Effector memory CD4-positive, alpha-beta T cell (primary cell): ENCODE measurements at regions not wholly inside any gene's neighbourhood (a gene's known extent, or its start where the extent isn't known, plus 50 kb on each side); places are given as distances from the start of the nearest gene placed in this dataset.

Experiments
- DNase-seq, 3 donors: peaks; one replicate each; pipeline ENCODE4 v3.0.0-alpha.2; 2020
- H3K27ac ChIP-seq: 2 replicates; pipeline ENCODE4 v1.7.0; 2013; ENCODE audit warnings: mild to moderate bottlenecking, low read length, moderate library complexity; ENCODE audit not compliant: insufficient read depth, poor library complexity, severe bottlenecking
- H3K27me3 ChIP-seq: replicated peaks from 2 replicates; pipeline ENCODE4 v1.7.0; 2013; ENCODE audit warnings: mild to moderate bottlenecking, low read length; ENCODE audit not compliant: insufficient read depth, control insufficient read depth, poor library complexity, severe bottlenecking
- H3K36me3 ChIP-seq: 2 replicates; pipeline ENCODE4 v1.7.0; 2013; ENCODE audit warnings: mild to moderate bottlenecking, low read length, moderate library complexity; ENCODE audit not compliant: control insufficient read depth, insufficient read depth
- H3K4me1 ChIP-seq: 2 replicates; pipeline ENCODE4 v1.7.0; 2013; ENCODE audit warnings: low read length, mild to moderate bottlenecking; ENCODE audit not compliant: control insufficient read depth, insufficient read depth, poor library complexity, severe bottlenecking
- H3K4me3 ChIP-seq: 2 replicates; pipeline ENCODE4 v1.7.0; 2013; ENCODE audit warnings: low read length, low read depth, mild to moderate bottlenecking; ENCODE audit not compliant: insufficient read depth, poor library complexity, severe bottlenecking
- H3K9me3 ChIP-seq: 2 replicates; pipeline ENCODE4 v1.7.0; 2013; ENCODE audit warnings: mild to moderate bottlenecking, low read length, moderate library complexity; ENCODE audit not compliant: control insufficient read depth

DNA sequence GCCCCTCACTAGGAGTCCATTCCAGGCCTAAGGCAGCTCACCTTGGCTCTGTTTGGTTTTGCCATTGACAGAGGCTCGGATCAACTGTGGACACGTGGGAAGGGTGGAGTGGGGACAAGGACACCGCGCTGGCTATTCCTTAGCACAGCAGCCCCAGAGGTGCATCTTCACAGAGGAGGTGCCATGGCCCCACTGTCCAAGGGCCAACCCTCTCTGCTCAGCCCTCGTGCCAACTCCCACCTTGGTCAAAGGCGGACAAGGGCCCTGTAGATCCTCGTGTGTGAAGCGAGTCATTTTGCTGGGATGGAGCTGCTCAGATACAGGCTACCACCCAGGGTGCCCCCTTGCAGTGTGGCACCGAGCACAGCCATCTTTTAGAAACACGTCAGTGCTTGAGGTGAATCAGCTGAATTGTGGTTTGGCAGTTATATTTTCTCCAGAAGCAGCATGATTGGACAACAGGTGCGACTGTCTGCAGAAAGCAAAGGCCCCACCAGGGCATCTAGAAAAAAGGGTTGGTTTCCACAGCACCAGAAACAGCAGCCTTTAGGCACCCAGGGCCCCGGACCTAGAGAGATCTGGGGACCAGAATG, 192.1 kb upstream of the GPR12 start:
- Histone ChIP-seq H3K4me1 (no peaks in the 10 kb centered on the region), H3K27ac (no peak overlapping the region), H3K9me3 (no peaks in the 10 kb centered on the region), H3K4me3 (no peak overlapping the region), H3K27me3 (no peaks in the 10 kb centered on the region), H3K36me3 (no peaks in the 10 kb centered on the region)
- no peak for DNase-seq

DNA sequence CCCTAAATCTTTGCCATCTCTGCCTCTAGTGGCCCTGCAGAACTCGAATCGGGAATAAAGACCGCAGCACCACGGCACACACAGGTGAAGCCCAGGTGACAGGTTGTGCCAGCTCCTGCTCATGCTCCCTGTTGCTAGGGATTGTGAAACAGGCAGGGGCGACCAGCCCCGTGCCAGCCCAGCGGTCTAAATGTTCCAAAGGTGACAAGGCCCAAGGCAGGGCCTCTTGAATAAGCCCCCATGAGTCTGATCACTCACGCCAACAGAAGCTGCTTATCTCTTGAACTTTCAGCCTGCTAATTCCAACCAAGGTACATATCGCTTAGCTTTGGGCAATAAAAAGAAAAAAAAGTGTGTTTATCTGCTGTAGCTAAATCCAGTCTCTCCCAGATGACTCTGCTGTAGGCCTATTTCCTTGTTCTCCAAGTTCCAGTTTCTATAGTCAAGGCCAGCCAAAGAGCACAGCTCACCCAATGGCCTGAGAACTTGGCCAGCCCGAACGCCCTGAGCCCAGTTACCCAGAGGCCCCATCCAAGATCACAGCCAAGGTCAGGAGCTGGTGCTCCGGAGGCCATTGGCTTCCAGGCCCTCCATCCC, 191.1 kb upstream of the GPR12 start:
- no peaks in the 10 kb centered on the region for H3K36me3 ChIP-seq
- no peak for DNase-seq
- no peak overlapping the region for H3K27ac ChIP-seq
- no peaks in the 10 kb centered on the region for H3K4me1 ChIP-seq
- no peaks in the 10 kb centered on the region for H3K9me3 ChIP-seq
- H3K4me3 ChIP-seq: no peak overlapping the region
- H3K27me3 ChIP-seq: no peaks in the 10 kb centered on the region

DNA sequence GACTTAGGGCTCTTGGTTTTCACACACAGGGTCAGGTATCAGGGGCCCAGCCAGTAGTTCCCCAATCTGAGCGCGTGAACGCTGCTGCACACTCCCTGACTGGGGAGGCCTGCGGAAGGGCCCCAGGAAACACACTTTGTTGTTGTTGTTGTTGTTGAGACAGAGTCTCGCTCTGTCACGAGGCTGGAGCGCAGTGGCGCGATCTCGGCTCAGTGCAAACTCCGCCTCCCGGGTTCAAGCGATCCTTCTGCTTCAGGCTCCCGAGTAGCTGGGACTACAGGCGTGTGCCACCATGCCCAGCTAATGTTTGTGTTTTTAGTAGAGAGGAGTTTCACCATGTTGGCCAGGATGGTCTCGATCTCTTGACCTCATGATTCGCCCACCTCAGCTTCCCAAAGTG, 190.4 kb upstream of the GPR12 start:
- H3K4me1 ChIP-seq: no peaks in the 10 kb centered on the region
- no peaks in the 10 kb centered on the region for H3K36me3 ChIP-seq
- no peaks in the 10 kb centered on the region for H3K9me3 ChIP-seq
- H3K4me3 ChIP-seq: no peak overlapping the region
- H3K27me3 ChIP-seq: no peaks in the 10 kb centered on the region
- H3K27ac ChIP-seq: no peak overlapping the region
- DNase-seq: no peak

DNA sequence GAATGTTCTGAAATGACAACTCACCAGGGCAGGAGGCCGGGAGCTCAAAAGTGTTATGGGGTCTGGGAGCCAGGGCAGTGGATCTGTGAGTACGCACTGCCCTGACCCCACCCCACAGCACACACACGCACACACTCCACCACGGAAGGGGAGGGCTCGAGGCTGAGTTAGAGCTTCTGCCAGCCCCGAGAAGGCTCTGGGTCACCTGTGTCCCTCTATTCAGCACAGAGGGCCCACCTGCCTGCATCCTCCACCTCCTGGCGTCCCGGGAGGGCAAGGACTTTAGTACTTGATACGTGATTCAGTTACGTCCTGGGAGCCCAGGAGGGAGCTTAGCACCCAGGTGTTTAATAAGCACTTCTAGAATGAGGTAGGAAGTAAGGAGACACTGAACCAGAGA, 190.0 kb upstream of the GPR12 start:
- no peaks in the 10 kb centered on the region for H3K4me1 ChIP-seq
- H3K27me3 ChIP-seq: no peaks in the 10 kb centered on the region
- no peaks in the 10 kb centered on the region for H3K36me3 ChIP-seq
- H3K4me3 ChIP-seq: no peak overlapping the region
- H3K27ac ChIP-seq: no peak overlapping the region
- DNase-seq: no peak
- no peaks in the 10 kb centered on the region for H3K9me3 ChIP-seq

DNA sequence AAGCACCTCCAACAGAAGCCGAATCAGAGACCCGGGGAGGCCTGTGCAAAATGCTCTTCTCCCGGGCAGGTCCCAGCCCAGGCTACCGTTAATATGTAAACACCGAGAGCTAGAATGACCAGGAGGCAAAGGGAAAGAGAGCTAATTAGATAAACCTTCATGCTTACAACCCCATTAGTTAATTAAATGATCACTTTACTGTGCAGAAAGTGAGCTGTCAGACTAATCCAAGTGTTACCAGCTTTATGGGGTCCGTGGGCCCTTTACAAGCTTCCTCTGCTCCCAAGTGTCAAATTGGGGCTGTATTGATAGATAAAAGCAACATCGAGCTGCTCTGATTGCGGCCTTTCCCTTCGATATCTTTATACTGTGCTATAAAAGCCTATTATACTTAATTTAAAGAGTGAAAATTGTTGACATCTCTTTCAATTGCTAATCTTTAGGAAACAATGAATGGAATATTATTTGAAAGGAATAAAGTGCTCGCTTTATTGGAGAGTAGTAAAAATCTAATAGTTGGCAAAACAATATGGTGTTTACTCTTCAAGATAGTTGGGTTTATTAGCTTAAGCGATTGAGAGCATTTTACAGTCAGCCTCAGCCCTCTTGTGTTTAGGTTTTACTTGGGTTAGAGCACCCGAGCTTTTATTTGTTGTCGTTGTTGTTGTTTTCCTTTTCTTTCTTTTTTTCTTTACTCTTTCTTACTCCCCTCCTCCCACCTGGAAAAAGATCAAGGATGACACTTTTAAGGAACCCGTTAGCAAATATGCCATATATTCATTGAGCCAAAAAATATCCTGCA, 189.3 kb upstream of the GPR12 start:
- no peak overlapping the region for H3K27ac ChIP-seq
- no peak for DNase-seq
- no peak overlapping the region for H3K4me3 ChIP-seq
- H3K36me3 ChIP-seq: no peaks in the 10 kb centered on the region
- H3K4me1 ChIP-seq: no peaks in the 10 kb centered on the region
- H3K27me3 ChIP-seq: no peaks in the 10 kb centered on the region
- H3K9me3 ChIP-seq: no peaks in the 10 kb centered on the region

DNA sequence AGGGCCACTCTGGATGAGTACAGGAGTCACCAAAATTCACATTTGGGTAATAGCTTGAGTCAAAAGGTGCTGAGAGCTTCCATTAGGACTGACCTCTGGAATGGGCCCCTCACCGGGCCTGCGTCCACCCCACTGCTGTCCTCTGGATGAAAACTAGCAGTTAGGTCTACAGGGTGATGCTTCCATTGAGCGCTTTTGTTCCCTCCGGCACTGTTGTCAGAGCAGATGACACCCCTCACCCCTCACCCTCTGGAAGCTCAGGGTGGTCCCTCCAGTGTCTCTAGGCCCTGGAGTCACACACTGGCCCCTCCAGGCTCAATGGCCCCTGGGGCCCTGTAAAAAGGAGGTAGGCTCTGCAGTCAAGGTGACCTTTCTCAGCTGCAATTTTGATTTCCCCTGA, 187.8 kb upstream of the GPR12 start:
- Histone ChIP-seq H3K4me1 (no peaks in the 10 kb centered on the region), H3K4me3 (no peak overlapping the region), H3K36me3 (no peaks in the 10 kb centered on the region), H3K27ac (no peak overlapping the region), H3K9me3 (no peaks in the 10 kb centered on the region), H3K27me3 (no peaks in the 10 kb centered on the region)
- no peak for DNase-seq

DNA sequence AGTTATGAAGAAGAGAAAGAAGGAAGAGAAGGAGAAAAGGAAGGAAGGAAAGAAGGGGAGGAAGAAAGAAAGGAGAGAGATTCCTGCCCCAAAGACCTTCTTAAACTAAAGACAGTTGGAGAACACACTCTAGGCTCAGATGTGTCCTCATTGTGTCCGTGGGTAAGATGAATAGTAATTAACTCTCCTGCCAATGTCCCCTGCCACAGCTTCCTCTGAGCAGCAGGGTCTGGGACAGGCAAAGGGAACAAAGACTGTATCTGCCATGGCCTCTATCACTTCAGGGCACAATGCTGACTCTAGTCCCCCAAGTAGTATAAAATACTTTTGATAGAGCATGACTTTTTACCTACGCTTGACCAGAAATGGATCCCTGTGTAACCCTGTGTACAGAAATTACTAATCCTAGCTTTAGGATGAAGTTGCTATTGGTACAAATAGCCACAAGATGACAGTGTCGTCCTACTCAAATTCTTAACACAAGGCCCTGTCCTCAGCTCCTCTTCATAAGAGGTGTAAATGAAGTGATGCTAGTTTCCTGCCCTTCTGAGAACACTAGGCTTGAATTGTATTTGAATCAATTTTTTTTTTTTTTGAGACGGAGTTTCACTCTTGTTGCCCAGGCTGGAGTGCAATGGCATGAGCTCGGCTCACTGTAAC, 186.2 kb upstream of the GPR12 start:
- Histone ChIP-seq H3K27ac (no peak overlapping the region), H3K9me3 (no peaks in the 10 kb centered on the region), H3K36me3 (no peaks in the 10 kb centered on the region), H3K4me3 (no peak overlapping the region), H3K4me1 (no peaks in the 10 kb centered on the region), H3K27me3 (no peaks in the 10 kb centered on the region)
- DNase-seq: no peak

DNA sequence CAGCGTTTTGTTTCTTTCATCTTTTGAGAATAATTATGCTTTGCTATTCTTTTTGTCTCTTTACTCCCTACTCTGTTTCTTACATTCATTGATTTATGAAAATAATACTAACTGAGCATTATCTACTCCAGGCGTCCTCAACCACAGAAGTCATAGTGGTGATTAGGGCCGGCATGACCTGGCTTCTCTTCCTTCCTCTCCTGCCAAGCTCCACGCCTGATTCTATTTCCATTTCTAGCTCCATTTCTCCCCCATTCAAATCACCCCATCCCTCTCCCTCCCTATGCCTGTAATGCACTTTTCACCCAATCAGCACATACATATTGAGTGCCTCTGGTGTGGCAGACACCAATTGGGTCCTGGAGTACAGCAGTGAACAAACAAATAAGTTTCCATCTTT, 183.2 kb upstream of the GPR12 start:
- DNase-seq: no peak
- H3K27me3 ChIP-seq: no peaks in the 10 kb centered on the region
- no peaks in the 10 kb centered on the region for H3K9me3 ChIP-seq
- H3K27ac ChIP-seq: no peak overlapping the region
- no peak overlapping the region for H3K4me3 ChIP-seq
- H3K4me1 ChIP-seq: no peaks in the 10 kb centered on the region
- H3K36me3 ChIP-seq: no peaks in the 10 kb centered on the region

DNA sequence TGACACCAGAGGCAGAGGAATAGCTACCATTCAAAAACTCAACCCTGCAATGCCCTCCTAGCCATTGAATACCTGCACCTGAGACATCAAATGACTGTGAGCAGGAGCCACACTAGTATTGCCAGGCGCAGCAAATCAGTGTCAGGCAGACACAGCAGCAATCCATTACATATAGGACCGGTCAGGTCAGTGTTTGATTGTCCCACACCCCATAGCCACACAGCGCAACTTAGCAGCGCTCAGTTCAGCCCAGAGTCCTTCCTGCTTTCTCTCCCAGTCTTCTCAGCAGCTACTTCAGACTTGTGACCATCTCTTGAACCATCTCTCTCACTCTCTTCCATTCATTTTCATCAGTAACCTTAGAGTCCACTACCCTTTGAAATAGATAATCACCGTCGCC, 181.6 kb upstream of the GPR12 start:
- Histone ChIP-seq H3K4me1 (no peaks in the 10 kb centered on the region), H3K36me3 (no peaks in the 10 kb centered on the region), H3K9me3 (no peaks in the 10 kb centered on the region), H3K27ac (no peak overlapping the region), H3K27me3 (no peaks in the 10 kb centered on the region), H3K4me3 (no peak overlapping the region)
- no peak for DNase-seq
